CD14-positive monocyte (primary cell): ENCODE measurements at regions not wholly inside any gene's neighbourhood (a gene's known extent, or its start where the extent isn't known, plus 50 kb on each side); places are given as distances from the start of the nearest gene placed in this dataset.

ENCODE experiments used
- DNase-seq, 3 donors: peaks; one replicate each; pipeline ENCODE4 v3.0.0-alpha.2; 2011 to 2022
- H2AFZ ChIP-seq: 2 replicates; pipeline ENCODE4 v1.6.0; 2012; ENCODE audit warnings: mild to moderate bottlenecking, low read depth, low read length, inconsistent platforms; ENCODE audit not compliant: insufficient read depth, poor library complexity, severe bottlenecking
- H3K27ac ChIP-seq, 2 donors: 1 replicate in 1 of 2; 2 replicates in 1 of 2; pipeline ENCODE4 v1.5.1; 2012 to 2013; ENCODE audit warnings: low read length in 2 of 2, control low read depth in 1 of 2, inconsistent platforms in 1 of 2, low read depth in 1 of 2, mild to moderate bottlenecking in 1 of 2
- H3K27me3 ChIP-seq, 2 donors: one replicate each; pipeline versions ENCODE4 v1.6.0 to v1.6.1; 2011 to 2013; ENCODE audit warnings: low read length in 2 of 2; ENCODE audit not compliant: control insufficient read depth in 2 of 2, insufficient read depth in 2 of 2
- H3K36me3 ChIP-seq, 2 donors: replicated peaks in 1 of 2; 1 replicate in 1 of 2; 2 replicates in 1 of 2; pipeline versions ENCODE4 v1.5.1 to v1.6.1; 2012 to 2013; ENCODE audit warnings: low read length in 2 of 2, control low read depth in 1 of 2, inconsistent platforms in 1 of 2, mild to moderate bottlenecking in 1 of 2; ENCODE audit not compliant: insufficient read depth in 2 of 2, control insufficient read depth in 1 of 2
- H3K4me1 ChIP-seq, 2 donors: 1 replicate in 1 of 2; 2 replicates in 1 of 2; pipeline versions ENCODE4 v1.5.1 to v1.6.1; 2012 to 2013; ENCODE audit warnings: low read length in 2 of 2, control low read depth in 1 of 2, inconsistent platforms in 1 of 2, mild to moderate bottlenecking in 1 of 2, moderate library complexity in 1 of 2; ENCODE audit not compliant: insufficient read depth in 2 of 2, control insufficient read depth in 1 of 2
- H3K4me2 ChIP-seq: replicated peaks from 2 replicates; pipeline ENCODE3; 2012; ENCODE audit warnings: low read length, moderate library complexity, mild to moderate bottlenecking; ENCODE audit not compliant: poor library complexity, severe bottlenecking; ENCODE audit errors: extremely low read depth
- H3K4me3 ChIP-seq, 3 experiments: fragments of 200-600 bp in 1 of 3; sonication (generic) in 1 of 3; replicated peaks in 1 of 3; 1 replicate in 2 of 3; 2 replicates in 1 of 3; pipeline ENCODE4 v1.5.1; 2011 to 2013; ENCODE audit warnings: low read length in 3 of 3, mild to moderate bottlenecking in 3 of 3, control low read depth in 2 of 3, low read depth in 2 of 3, inconsistent platforms in 1 of 3, moderate library complexity in 1 of 3
- H3K79me2 ChIP-seq: 2 replicates; pipeline ENCODE4 v1.6.0; 2012; ENCODE audit warnings: mild to moderate bottlenecking, control low read depth, inconsistent platforms, low read length, moderate library complexity; ENCODE audit not compliant: insufficient read depth
- H3K9ac ChIP-seq: 2 replicates; pipeline ENCODE4 v1.6.0; 2017; ENCODE audit warnings: low read length, mild to moderate bottlenecking; ENCODE audit not compliant: insufficient read depth, poor library complexity, severe bottlenecking
- H3K9me3 ChIP-seq, 2 donors: replicated peaks in 1 of 2; 1 replicate in 1 of 2; 2 replicates in 1 of 2; pipeline versions ENCODE4 v1.5.1 to v1.6.1; 2012 to 2013; ENCODE audit warnings: low read length in 2 of 2, control low read depth in 1 of 2; ENCODE audit not compliant: control insufficient read depth in 1 of 2, insufficient read depth in 1 of 2
- H4K20me1 ChIP-seq: 2 replicates; pipeline ENCODE4 v1.6.0; 2012; ENCODE audit warnings: mild to moderate bottlenecking, low read length, control low read depth, moderate library complexity; ENCODE audit not compliant: insufficient read depth
- H3K27ac Mint-ChIP-seq, 7 donors: one replicate each; pipeline ENCODE4 v1.8.0; 2020; ENCODE audit warnings: mild to moderate bottlenecking in 7 of 7, mixed read lengths in 7 of 7, moderate library complexity in 6 of 7, inconsistent platforms in 2 of 7
- H3K27me3 Mint-ChIP-seq, 3 donors: one replicate each; pipeline ENCODE4 v1.8.0; 2021 to 2022; ENCODE audit warnings: low read depth in 3 of 3, mild to moderate bottlenecking in 3 of 3, mixed read lengths in 3 of 3, moderate library complexity in 3 of 3, inconsistent platforms in 1 of 3
- H3K36me3 Mint-ChIP-seq, 2 donors: one replicate each; pipeline ENCODE4 v1.8.0; 2020; ENCODE audit warnings: mixed read lengths in 2 of 2, inconsistent platforms in 1 of 2, mild to moderate bottlenecking in 1 of 2
- H3K4me1 Mint-ChIP-seq: one replicate; pipeline ENCODE4 v1.8.0; 2020; ENCODE audit warnings: mild to moderate bottlenecking, mixed read lengths
- H3K4me3 Mint-ChIP-seq, 2 donors: one replicate each; pipeline ENCODE4 v1.8.0; 2020; ENCODE audit warnings: mild to moderate bottlenecking in 2 of 2, mixed read lengths in 2 of 2, moderate library complexity in 1 of 2
- H3K9me3 Mint-ChIP-seq, 7 donors: one replicate each; pipeline ENCODE4 v1.8.0; 2020 to 2022; ENCODE audit warnings: mixed read lengths in 7 of 7, mild to moderate bottlenecking in 6 of 7, moderate library complexity in 6 of 7, inconsistent platforms in 2 of 7
- WGBS: methylation state at CpG from one replicate; pipeline ENCODE4 v1.1.5; 2013; ENCODE audit warnings: missing lambda C conversion rate; ENCODE audit not compliant: insufficient coverage; 5-methylcytosine and 5-hydroxymethylcytosine counted together
- intact Hi-C, 2 donors: fragments of 100-400 bp; cut with micrococcal nuclease; formaldehyde crosslinking; loops; one replicate each; pipeline versions ENCODE4 v1.15.0 to v1.15.1; 2023
- TF ChIP-seq, protein P1 (sequence below): fragments of 200-600 bp; IDR thresholded peaks from one replicate; pipeline ENCODE4 v1.8.0; 2022; ENCODE audit warnings: antibody characterized with exemption, mild to moderate bottlenecking

DNA sequence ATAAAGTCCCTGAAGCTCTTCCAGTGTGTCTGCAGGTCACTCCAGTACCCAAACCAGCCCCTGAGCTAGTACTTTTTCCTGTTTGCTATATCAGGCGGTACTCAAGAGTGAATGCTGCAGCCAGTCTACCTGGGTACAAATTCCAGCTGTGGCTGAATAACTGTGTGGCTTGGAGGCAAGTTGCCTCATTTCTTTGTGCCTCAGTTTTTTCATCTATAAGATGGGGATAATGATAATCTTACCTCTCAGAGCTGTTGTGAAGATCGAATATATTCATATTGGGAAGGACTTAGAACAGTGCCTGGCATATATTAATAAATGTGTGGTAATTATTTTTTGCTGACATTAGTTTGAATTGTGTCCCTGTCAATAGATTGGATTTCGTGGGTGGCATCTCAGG lies 191.2 kb downstream of the WDR11 start:
- H3K27me3 ChIP-seq: peaks cover 6 to 7% of the 10 kb centered on the region in 2 donors
- no peak overlapping the region for H3K9ac ChIP-seq
- no peak overlapping the region for H3K27ac Mint-ChIP-seq
- peaks cover 7% of the 10 kb centered on the region for H3K4me1 Mint-ChIP-seq
- no peaks in the 10 kb centered on the region for H3K36me3 ChIP-seq
- intact Hi-C loops: no loop called here
- H3K4me2 ChIP-seq: no peak overlapping the region
- no peaks in the 10 kb centered on the region for H3K36me3 Mint-ChIP-seq
- no peak for DNase-seq
- no CpG with 5 or more reads among the region's 3 CpGs for WGBS
- H3K4me3 Mint-ChIP-seq: no peak overlapping the region
- peaks cover 0 to 5% (median 0%) of the 10 kb centered on the region in 7 donors for H3K9me3 Mint-ChIP-seq
- peaks cover 0 to under 1% of the 10 kb centered on the region in 2 donors for H3K9me3 ChIP-seq
- no peak overlapping the region for H3K27ac ChIP-seq
- no peak overlapping the region for H3K4me3 ChIP-seq
- TF ChIP-seq, protein P1, sequence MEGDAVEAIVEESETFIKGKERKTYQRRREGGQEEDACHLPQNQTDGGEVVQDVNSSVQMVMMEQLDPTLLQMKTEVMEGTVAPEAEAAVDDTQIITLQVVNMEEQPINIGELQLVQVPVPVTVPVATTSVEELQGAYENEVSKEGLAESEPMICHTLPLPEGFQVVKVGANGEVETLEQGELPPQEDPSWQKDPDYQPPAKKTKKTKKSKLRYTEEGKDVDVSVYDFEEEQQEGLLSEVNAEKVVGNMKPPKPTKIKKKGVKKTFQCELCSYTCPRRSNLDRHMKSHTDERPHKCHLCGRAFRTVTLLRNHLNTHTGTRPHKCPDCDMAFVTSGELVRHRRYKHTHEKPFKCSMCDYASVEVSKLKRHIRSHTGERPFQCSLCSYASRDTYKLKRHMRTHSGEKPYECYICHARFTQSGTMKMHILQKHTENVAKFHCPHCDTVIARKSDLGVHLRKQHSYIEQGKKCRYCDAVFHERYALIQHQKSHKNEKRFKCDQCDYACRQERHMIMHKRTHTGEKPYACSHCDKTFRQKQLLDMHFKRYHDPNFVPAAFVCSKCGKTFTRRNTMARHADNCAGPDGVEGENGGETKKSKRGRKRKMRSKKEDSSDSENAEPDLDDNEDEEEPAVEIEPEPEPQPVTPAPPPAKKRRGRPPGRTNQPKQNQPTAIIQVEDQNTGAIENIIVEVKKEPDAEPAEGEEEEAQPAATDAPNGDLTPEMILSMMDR: no peak
- no peaks in the 10 kb centered on the region for H3K79me2 ChIP-seq
- H2AFZ ChIP-seq: no peak overlapping the region
- H3K4me1 ChIP-seq: no peaks in the 10 kb centered on the region
- H3K27me3 Mint-ChIP-seq: peaks cover 4 to 14% (median 5%) of the 10 kb centered on the region in 3 donors
- no peaks in the 10 kb centered on the region for H4K20me1 ChIP-seq

DNA sequence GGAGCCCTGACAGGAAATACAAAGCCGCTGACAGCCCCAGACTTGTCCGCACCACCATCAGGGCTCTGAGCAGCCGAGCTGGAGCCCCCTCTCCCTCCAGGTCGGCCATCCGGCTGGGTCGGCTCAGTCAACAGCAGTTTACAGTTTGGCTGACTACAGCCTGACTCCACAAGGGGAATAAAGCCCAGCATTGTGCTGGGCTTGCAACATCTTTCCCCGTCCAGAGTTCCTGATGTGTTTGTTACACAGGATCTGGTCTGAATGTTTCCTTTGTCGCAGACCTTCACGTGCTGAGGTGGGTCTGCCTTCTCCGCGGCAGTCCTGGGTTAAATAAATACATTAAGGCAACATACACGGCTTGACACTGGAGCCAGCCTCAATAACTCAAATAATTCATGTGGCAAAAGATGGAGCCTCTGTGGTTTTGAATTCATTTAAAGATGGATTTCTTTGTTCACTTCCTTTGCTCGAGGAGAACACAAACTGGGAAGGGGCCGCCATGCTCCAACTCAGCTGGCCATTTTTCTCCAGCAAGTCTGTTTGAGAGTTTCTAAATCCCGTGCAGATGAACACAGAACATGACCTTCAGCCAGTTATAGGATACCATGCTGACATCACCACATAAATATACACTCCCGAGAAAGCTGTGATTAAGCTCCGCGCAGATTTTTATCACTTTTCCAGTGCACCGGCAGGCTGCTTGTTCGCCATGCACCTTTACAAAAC lies 192.1 kb downstream of the WDR11 start:
- no peak overlapping the region for H2AFZ ChIP-seq
- Mint-ChIP-seq H3K4me3 (peak overlapping the region in 1 of 2 donors; percentile 32), H3K9me3 (peaks cover 0 to 6% (median 1%) of the 10 kb centered on the region in 7 donors), H3K27me3 (peaks cover 2 to 13% (median 3%) of the 10 kb centered on the region in 3 donors), H3K4me1 (peaks cover 3% of the 10 kb centered on the region), H3K36me3 (no peaks in the 10 kb centered on the region), H3K27ac (no peak overlapping the region)
- no peak overlapping the region for H3K27ac ChIP-seq
- peaks cover 0 to 2% of the 10 kb centered on the region in 2 donors for H3K9me3 ChIP-seq
- no peaks in the 10 kb centered on the region for H3K4me1 ChIP-seq
- H3K27me3 ChIP-seq: peaks cover 6 to 7% of the 10 kb centered on the region in 2 donors
- intact Hi-C loops: no loop called here
- no peaks in the 10 kb centered on the region for H3K36me3 ChIP-seq
- no peak overlapping the region for H3K9ac ChIP-seq
- no peaks in the 10 kb centered on the region for H3K79me2 ChIP-seq
- TF ChIP-seq, protein P1: no peak
- H3K4me2 ChIP-seq: no peak overlapping the region
- H4K20me1 ChIP-seq: no peaks in the 10 kb centered on the region
- DNase-seq: no peak
- 94% methylated on average over 9 of the region's 20 CpGs for WGBS
- H3K4me3 ChIP-seq: no peak overlapping the region
